Kidney epithelial cell (primary cell): ENCODE measurements at regions not wholly inside any gene's neighbourhood (a gene's known extent, or its start where the extent isn't known, plus 50 kb on each side); places are given as distances from the start of the nearest gene placed in this dataset.
"Not testable (repeated sequence)": the region's sequence is repeated elsewhere in the genome, so short reads cannot be mapped to it uniquely, and the experiment has no call there.

Experiments used
- DNase-seq: peaks from one replicate; pipeline ENCODE4 v3.0.0-alpha.2; 2010; ENCODE audit warnings: low read depth
- H3K27me3 ChIP-seq: 2 replicates; pipeline ENCODE4 v1.6.0; 2011; ENCODE audit warnings: low read length; ENCODE audit not compliant: control insufficient read depth, insufficient read depth
- H3K36me3 ChIP-seq: 2 replicates; pipeline ENCODE4 v1.5.1; 2011; ENCODE audit warnings: low read length; ENCODE audit not compliant: control insufficient read depth, insufficient read depth
- H3K4me3 ChIP-seq: 2 replicates; pipeline ENCODE4 v1.5.1; 2011; ENCODE audit warnings: low read depth, mild to moderate bottlenecking, control low read depth, low read length
- TF ChIP-seq, protein P1 (sequence below): IDR thresholded peaks from 2 replicates; pipeline ENCODE4 v1.5.1; 2011; ENCODE audit warnings: mild to moderate bottlenecking, moderate library complexity, low read length, control low read depth, inconsistent platforms; ENCODE audit not compliant: insufficient read depth, poor library complexity, severe bottlenecking

GRCh38 chr5:25095261-25095660 is 450.5 kb upstream of the CDH10 start:
- H3K36me3 ChIP-seq, result no peaks in the 10 kb centered on the region
- TF ChIP-seq, protein P1, sequence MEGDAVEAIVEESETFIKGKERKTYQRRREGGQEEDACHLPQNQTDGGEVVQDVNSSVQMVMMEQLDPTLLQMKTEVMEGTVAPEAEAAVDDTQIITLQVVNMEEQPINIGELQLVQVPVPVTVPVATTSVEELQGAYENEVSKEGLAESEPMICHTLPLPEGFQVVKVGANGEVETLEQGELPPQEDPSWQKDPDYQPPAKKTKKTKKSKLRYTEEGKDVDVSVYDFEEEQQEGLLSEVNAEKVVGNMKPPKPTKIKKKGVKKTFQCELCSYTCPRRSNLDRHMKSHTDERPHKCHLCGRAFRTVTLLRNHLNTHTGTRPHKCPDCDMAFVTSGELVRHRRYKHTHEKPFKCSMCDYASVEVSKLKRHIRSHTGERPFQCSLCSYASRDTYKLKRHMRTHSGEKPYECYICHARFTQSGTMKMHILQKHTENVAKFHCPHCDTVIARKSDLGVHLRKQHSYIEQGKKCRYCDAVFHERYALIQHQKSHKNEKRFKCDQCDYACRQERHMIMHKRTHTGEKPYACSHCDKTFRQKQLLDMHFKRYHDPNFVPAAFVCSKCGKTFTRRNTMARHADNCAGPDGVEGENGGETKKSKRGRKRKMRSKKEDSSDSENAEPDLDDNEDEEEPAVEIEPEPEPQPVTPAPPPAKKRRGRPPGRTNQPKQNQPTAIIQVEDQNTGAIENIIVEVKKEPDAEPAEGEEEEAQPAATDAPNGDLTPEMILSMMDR, result no peak

GRCh38 chr5:25094219-25094618 is 449.4 kb upstream of the CDH10 start:
- no peak overlapping the region for H3K4me3 ChIP-seq
- DNase-seq, result no peak
- no peaks in the 10 kb centered on the region for H3K27me3 ChIP-seq
- no peaks in the 10 kb centered on the region for H3K36me3 ChIP-seq
- TF ChIP-seq, protein P1, result no peak

More at GRCh38 chr5:25095261-25095660, 450.5 kb upstream of the CDH10 start:
- no peak for DNase-seq
- H3K27me3 ChIP-seq, result no peaks in the 10 kb centered on the region
- no peak overlapping the region for H3K4me3 ChIP-seq

DNA sequence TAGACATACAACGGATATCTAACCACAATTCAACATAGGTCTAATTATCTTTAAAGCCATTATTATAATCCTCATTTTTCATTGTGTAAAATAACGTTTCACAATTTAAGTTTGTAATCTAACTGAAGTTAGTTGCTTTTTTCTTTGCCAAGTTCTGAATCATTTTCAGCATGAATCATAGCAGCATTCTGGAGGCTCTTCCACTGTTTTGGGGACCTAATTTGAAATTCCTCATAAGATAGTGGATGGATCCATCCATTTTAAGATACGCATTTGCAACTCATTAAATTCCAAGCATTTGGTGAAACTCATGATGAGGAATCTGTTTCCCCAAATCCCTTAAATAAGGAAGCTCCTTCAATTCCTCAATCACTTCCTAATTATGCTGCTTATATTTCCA is 447.1 kb upstream of the CDH10 start:
- Histone ChIP-seq H3K27me3 (no peaks in the 10 kb centered on the region), H3K4me3 (no peak overlapping the region), H3K36me3 (no peaks in the 10 kb centered on the region)
- TF ChIP-seq, protein P1, result no peak
- DNase-seq, result no peak

GRCh38 chr5:25090854-25091253 is 446.1 kb upstream of the CDH10 start:
- no peak for DNase-seq
- H3K27me3 ChIP-seq, result no peaks in the 10 kb centered on the region
- no peak overlapping the region for H3K4me3 ChIP-seq
- TF ChIP-seq, protein P1, result no peak
- H3K36me3 ChIP-seq, result no peaks in the 10 kb centered on the region

DNA sequence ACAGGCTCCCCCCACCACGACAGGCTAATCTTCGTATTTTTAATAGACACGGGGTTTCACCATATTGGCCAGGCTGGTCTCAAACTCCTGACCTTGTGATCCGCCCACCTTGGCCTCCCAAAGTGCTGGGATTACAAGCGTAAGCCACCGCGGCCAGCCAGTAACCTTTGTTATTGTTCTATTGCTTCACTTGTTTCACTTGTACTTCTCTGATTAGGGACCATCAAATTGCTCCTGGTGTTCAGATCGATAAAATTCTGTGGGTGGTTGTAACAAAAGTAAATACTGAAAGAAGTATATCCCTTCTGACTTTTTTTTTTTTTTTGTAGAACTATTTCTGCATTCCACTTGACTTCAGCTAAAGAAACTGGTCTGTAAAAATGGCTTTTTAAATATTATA is 445.5 kb upstream of the CDH10 start:
- Histone ChIP-seq H3K36me3 (no peaks in the 10 kb centered on the region), H3K27me3 (no peaks in the 10 kb centered on the region), H3K4me3 (no peak overlapping the region)
- TF ChIP-seq, protein P1, result no peak
- DNase-seq, result no peak

- not testable (repeated sequence) for DNase-seq, H3K36me3 ChIP-seq, H3K4me3 ChIP-seq, H3K27me3 ChIP-seq
Observed at GRCh38 chr5:25088689-25089088, 443.9 kb upstream of the CDH10 start.

DNA sequence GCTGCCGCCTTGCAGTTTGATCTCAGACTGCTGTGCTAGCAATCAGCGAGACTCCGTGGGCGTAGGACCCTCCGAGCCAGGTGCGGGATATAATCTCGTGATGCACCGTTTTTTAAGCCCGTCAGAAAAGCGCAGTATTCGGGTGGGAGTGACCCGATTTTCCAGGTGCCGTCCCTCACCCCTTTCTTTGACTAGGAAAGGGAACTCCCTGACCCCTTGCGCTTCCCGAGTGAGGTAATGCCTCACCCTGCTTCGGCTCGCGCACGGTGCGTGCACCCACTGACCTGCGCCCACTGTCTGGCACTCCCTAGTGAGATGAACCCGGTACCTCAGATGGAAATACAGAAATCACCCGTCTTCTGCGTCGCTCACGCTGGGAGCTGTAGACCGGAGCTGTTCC is 438.5 kb upstream of the CDH10 start:
- not testable (repeated sequence) for H3K4me3 ChIP-seq, H3K36me3 ChIP-seq, H3K27me3 ChIP-seq, DNase-seq
